CD8-positive, alpha-beta memory T cell (primary cell): ENCODE measurements at regions not wholly inside any gene's neighbourhood (a gene's known extent, or its start where the extent isn't known, plus 50 kb on each side); places are given as distances from the start of the nearest gene placed in this dataset.

Experiments used
- CTCF ChIA-PET: fragments of 350-600 bp; sonication (Branson Sonifier 250); formaldehyde crosslinking; loops from one replicate; lab custom pipeline; 2021; ENCODE audit warnings: antibody characterized with exemption; lab: Charles Lee
- POLR2A ChIA-PET: fragments of 350-600 bp; sonication (Branson Sonifier 250); formaldehyde crosslinking; loops from one replicate; lab custom pipeline; 2021; ENCODE audit warnings: antibody characterized with exemption; lab: Charles Lee
- DNase-seq, 5 donors: peaks; one replicate each; pipeline versions ENCODE4 v3.0.0 to v3.0.0-alpha.2; 2020 to 2022; ENCODE audit warnings: mixed read lengths in 1 of 5
- H3K27ac ChIP-seq: one replicate; pipeline ENCODE4 v1.7.0; 2013; ENCODE audit warnings: low read depth, mild to moderate bottlenecking, low read length, moderate library complexity
- H3K27me3 ChIP-seq: 2 replicates; pipeline ENCODE4 v1.7.0; 2013; ENCODE audit warnings: low read length, mild to moderate bottlenecking; ENCODE audit not compliant: insufficient read depth, poor library complexity, severe bottlenecking
- H3K36me3 ChIP-seq: 2 replicates; pipeline ENCODE4 v1.7.0; 2013; ENCODE audit warnings: mild to moderate bottlenecking, low read length, moderate library complexity; ENCODE audit not compliant: insufficient read depth
- H3K4me1 ChIP-seq: 2 replicates; pipeline ENCODE4 v1.7.0; 2013; ENCODE audit warnings: mild to moderate bottlenecking, low read length, moderate library complexity; ENCODE audit not compliant: insufficient read depth
- H3K4me3 ChIP-seq: 2 replicates; pipeline ENCODE4 v1.7.0; 2013; ENCODE audit warnings: mild to moderate bottlenecking, low read length
- H3K9me3 ChIP-seq: 2 replicates; pipeline ENCODE4 v1.7.0; 2013; ENCODE audit warnings: mild to moderate bottlenecking, low read length
- H3K27ac Mint-ChIP-seq, 8 donors: one replicate each; pipeline ENCODE4 v1.8.0; 2020 to 2021; ENCODE audit warnings: mixed read lengths in 8 of 8, mild to moderate bottlenecking in 6 of 8, inconsistent platforms in 3 of 8, moderate library complexity in 3 of 8
- H3K27me3 Mint-ChIP-seq, 2 donors: one replicate each; pipeline ENCODE4 v1.8.0; 2020 to 2021; ENCODE audit warnings: mixed read lengths in 2 of 2, mild to moderate bottlenecking in 1 of 2, moderate library complexity in 1 of 2
- H3K36me3 Mint-ChIP-seq, 3 donors: one replicate each; pipeline ENCODE4 v1.8.0; 2020 to 2021; ENCODE audit warnings: mixed read lengths in 3 of 3, inconsistent platforms in 1 of 3, mild to moderate bottlenecking in 1 of 3
- H3K4me1 Mint-ChIP-seq, 3 donors: one replicate each; pipeline ENCODE4 v1.8.0; 2020 to 2021; ENCODE audit warnings: mixed read lengths in 3 of 3, inconsistent platforms in 1 of 3, mild to moderate bottlenecking in 1 of 3
- H3K4me3 Mint-ChIP-seq, 7 donors: one replicate each; pipeline ENCODE4 v1.8.0; 2020 to 2021; ENCODE audit warnings: mixed read lengths in 7 of 7, mild to moderate bottlenecking in 6 of 7, moderate library complexity in 4 of 7, inconsistent platforms in 2 of 7
- H3K9me3 Mint-ChIP-seq, 5 donors: one replicate each; pipeline ENCODE4 v1.8.0; 2020 to 2022; ENCODE audit warnings: mixed read lengths in 5 of 5, mild to moderate bottlenecking in 3 of 5, moderate library complexity in 2 of 5, inconsistent platforms in 1 of 5

DNA sequence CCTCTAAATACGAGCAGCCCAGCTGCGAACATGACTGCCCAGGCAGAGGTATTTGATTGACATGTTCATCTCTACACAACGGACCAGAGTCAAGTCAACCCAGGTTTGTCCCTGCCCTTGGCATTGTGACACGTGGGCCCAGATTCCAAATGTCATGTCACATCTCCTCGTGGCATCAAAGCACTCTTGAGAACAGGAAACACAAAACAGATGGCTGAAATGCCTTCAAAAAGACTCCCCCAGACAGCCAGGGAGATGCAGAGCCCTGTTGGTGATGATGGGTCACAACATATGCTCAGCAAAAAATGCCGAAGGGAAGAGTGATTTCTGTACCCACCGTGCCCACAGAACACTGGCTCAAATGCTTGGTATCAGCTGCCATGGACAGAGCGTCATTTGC is 337.8 kb upstream of the DAB1 start:
- H3K27me3 Mint-ChIP-seq, result no peaks in the 10 kb centered on the region

DNA sequence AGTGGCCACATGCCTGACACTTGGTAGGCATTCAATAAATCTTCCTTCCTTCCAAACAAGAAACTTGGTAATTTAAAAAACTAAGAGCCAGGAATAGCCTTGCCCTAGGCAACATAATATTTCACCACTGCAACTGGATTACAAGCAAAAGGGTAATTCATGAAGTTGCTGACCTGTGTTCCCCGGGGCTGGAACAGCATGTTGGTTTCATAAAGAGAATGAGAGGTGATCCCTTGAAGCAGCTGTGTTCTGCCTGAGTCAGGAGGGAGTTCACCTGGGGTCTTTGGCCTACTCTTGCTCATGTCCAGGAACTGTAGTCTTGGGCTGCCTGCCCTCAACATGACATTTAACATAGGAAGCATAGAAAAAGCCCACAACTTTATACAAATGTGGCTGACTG is 329.0 kb upstream of the DAB1 start:
- no peaks in the 10 kb centered on the region for H3K36me3 Mint-ChIP-seq
- no peak overlapping the region for H3K4me3 Mint-ChIP-seq
- Histone ChIP-seq H3K36me3 (no peaks in the 10 kb centered on the region), H3K27me3 (no peaks in the 10 kb centered on the region), H3K27ac (no peak overlapping the region), H3K4me3 (no peak overlapping the region), H3K4me1 (no peaks in the 10 kb centered on the region), H3K9me3 (no peaks in the 10 kb centered on the region)
- H3K4me1 Mint-ChIP-seq, result no peaks in the 10 kb centered on the region
- H3K9me3 Mint-ChIP-seq, result peaks cover 0 to 2% (median 0%) of the 10 kb centered on the region in 5 donors
- H3K27ac Mint-ChIP-seq, result no peak overlapping the region
- peaks cover 0 to 6% of the 10 kb centered on the region in 2 donors for H3K27me3 Mint-ChIP-seq
- POLR2A ChIA-PET, result no interaction called here
- no peak for DNase-seq
- CTCF ChIA-PET, result no interaction called here

More for the DNA sequence above, 337.8 kb upstream of the DAB1 start:
- Histone ChIP-seq H3K27me3 (no peaks in the 10 kb centered on the region), H3K9me3 (no peaks in the 10 kb centered on the region), H3K36me3 (no peaks in the 10 kb centered on the region), H3K4me3 (no peak overlapping the region), H3K4me1 (no peaks in the 10 kb centered on the region), H3K27ac (no peak overlapping the region)
- DNase-seq, result no peak
- Mint-ChIP-seq H3K9me3 (peaks cover 0 to 5% (median 0%) of the 10 kb centered on the region in 5 donors), H3K4me1 (no peaks in the 10 kb centered on the region), H3K4me3 (no peak overlapping the region), H3K36me3 (no peaks in the 10 kb centered on the region), H3K27ac (no peak overlapping the region)
- ChIA-PET POLR2A (no interaction called here), CTCF (no interaction called here)

- no peaks in the 10 kb centered on the region for H3K9me3 ChIP-seq
- no peaks in the 10 kb centered on the region for H3K27me3 ChIP-seq
- Mint-ChIP-seq H3K36me3 (no peaks in the 10 kb centered on the region), H3K27me3 (peaks cover 0 to 6% of the 10 kb centered on the region in 2 donors), H3K27ac (no peak overlapping the region), H3K4me1 (no peaks in the 10 kb centered on the region), H3K9me3 (peaks cover 0 to 3% (median 0%) of the 10 kb centered on the region in 5 donors), H3K4me3 (no peak overlapping the region)
- H3K4me3 ChIP-seq, result no peak overlapping the region
- no peak for DNase-seq
- ChIA-PET CTCF (no interaction called here), POLR2A (no interaction called here)
- H3K36me3 ChIP-seq, result no peaks in the 10 kb centered on the region
- H3K4me1 ChIP-seq, result no peaks in the 10 kb centered on the region
- no peak overlapping the region for H3K27ac ChIP-seq
Observed at GRCh38 chr1:57748719-57749118, 324.9 kb upstream of the DAB1 start.

DNA sequence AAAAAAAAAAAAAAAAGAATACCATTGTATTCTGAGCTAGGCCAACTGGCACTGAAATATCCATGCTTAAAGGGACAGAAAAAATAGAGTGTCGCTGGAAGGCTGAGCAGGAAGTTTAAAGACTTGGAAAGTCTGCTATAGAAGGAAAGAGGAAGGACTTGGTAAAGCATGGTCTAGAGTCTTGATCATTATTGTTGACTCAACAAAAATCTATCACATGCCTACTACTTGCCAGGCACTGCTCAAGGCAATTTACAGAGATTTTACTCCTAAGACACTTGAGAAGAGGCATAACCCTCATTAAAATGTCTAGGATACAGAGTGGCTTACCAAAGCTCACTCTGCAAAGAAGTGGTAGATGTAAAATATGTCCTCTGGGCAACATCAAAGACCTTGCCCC is 324.0 kb upstream of the DAB1 start:
- Histone ChIP-seq H3K27me3 (no peaks in the 10 kb centered on the region), H3K27ac (no peak overlapping the region), H3K4me3 (no peak overlapping the region), H3K36me3 (no peaks in the 10 kb centered on the region), H3K4me1 (no peaks in the 10 kb centered on the region), H3K9me3 (no peaks in the 10 kb centered on the region)
- Mint-ChIP-seq H3K4me3 (no peak overlapping the region), H3K4me1 (no peaks in the 10 kb centered on the region), H3K27me3 (peaks cover 0 to 6% of the 10 kb centered on the region in 2 donors), H3K9me3 (peaks cover 0 to 3% (median 0%) of the 10 kb centered on the region in 5 donors), H3K27ac (no peak overlapping the region), H3K36me3 (no peaks in the 10 kb centered on the region)
- POLR2A ChIA-PET, result no interaction called here
- no peak for DNase-seq
- CTCF ChIA-PET, result no interaction called here

- H3K4me3 ChIP-seq, result no peak overlapping the region
- CTCF ChIA-PET, result no interaction called here
- H3K27me3 Mint-ChIP-seq, result peaks cover 0 to 2% of the 10 kb centered on the region in 2 donors
- no peaks in the 10 kb centered on the region for H3K9me3 ChIP-seq
- no peak overlapping the region for H3K4me3 Mint-ChIP-seq
- H3K27me3 ChIP-seq, result no peaks in the 10 kb centered on the region
- no peak for DNase-seq
- no peaks in the 10 kb centered on the region for H3K36me3 Mint-ChIP-seq
- H3K4me1 Mint-ChIP-seq, result no peaks in the 10 kb centered on the region
- H3K27ac Mint-ChIP-seq, result no peak overlapping the region
- H3K9me3 Mint-ChIP-seq, result peaks cover 0 to 4% (median 0%) of the 10 kb centered on the region in 5 donors
- H3K27ac ChIP-seq, result no peak overlapping the region
- H3K4me1 ChIP-seq, result no peaks in the 10 kb centered on the region
- no peaks in the 10 kb centered on the region for H3K36me3 ChIP-seq
- POLR2A ChIA-PET, result no interaction called here
Observed at GRCh38 chr1:57741521-57741920, 317.7 kb upstream of the DAB1 start.

DNA sequence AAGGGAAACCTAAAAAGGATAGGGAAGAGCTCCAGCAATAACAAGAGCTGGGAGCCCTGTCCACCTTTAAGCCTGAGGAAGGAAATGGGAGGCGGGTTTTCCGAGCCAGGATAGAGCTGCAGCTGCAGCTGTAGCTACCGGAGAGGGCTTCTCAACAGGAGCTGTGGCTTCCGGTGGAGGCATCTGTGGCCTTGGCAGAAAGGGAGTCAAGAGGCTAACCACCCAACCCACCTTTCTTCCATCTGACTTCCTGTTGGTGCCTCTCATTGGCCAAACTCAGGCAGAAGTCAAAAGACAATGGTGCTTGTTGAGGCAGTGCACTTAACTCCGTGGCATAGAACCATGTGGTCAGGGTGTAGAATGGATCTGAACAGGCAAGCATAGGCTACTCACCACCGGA is 313.1 kb upstream of the DAB1 start:
- Mint-ChIP-seq H3K27ac (no peak overlapping the region), H3K4me3 (no peak overlapping the region), H3K36me3 (no peaks in the 10 kb centered on the region), H3K27me3 (no peaks in the 10 kb centered on the region), H3K9me3 (peaks cover 0 to 3% (median 0%) of the 10 kb centered on the region in 5 donors), H3K4me1 (no peaks in the 10 kb centered on the region)
- CTCF ChIA-PET, result no interaction called here
- POLR2A ChIA-PET, result no interaction called here
- Histone ChIP-seq H3K9me3 (no peaks in the 10 kb centered on the region), H3K4me3 (no peak overlapping the region), H3K27me3 (no peaks in the 10 kb centered on the region), H3K36me3 (no peaks in the 10 kb centered on the region), H3K4me1 (no peaks in the 10 kb centered on the region), H3K27ac (no peak overlapping the region)
- DNase-seq, result no peak

- Histone ChIP-seq H3K4me3 (no peak overlapping the region), H3K36me3 (no peaks in the 10 kb centered on the region), H3K27ac (no peak overlapping the region), H3K27me3 (no peaks in the 10 kb centered on the region), H3K9me3 (no peaks in the 10 kb centered on the region), H3K4me1 (no peaks in the 10 kb centered on the region)
- H3K9me3 Mint-ChIP-seq, result peaks cover 0 to 3% (median 0%) of the 10 kb centered on the region in 5 donors
- ChIA-PET POLR2A (no interaction called here), CTCF (no interaction called here)
- no peak overlapping the region for H3K27ac Mint-ChIP-seq
- H3K27me3 Mint-ChIP-seq, result peaks cover 2 to 10% of the 10 kb centered on the region in 2 donors
- DNase-seq, result no peak
- no peaks in the 10 kb centered on the region for H3K36me3 Mint-ChIP-seq
- no peak overlapping the region for H3K4me3 Mint-ChIP-seq
- no peaks in the 10 kb centered on the region for H3K4me1 Mint-ChIP-seq
Observed at GRCh38 chr1:57729181-57729580, 305.3 kb upstream of the DAB1 start.

GRCh38 chr1:57727121-57727520 is 303.3 kb upstream of the DAB1 start:
- Histone ChIP-seq H3K9me3 (no peaks in the 10 kb centered on the region), H3K36me3 (no peaks in the 10 kb centered on the region), H3K4me3 (no peak overlapping the region), H3K27ac (no peak overlapping the region), H3K4me1 (no peaks in the 10 kb centered on the region), H3K27me3 (no peaks in the 10 kb centered on the region)
- no peak for DNase-seq
- Mint-ChIP-seq H3K36me3 (no peaks in the 10 kb centered on the region), H3K4me3 (no peak overlapping the region), H3K4me1 (no peaks in the 10 kb centered on the region), H3K27me3 (peaks cover 2 to 10% of the 10 kb centered on the region in 2 donors), H3K9me3 (no peaks in the 10 kb centered on the region), H3K27ac (no peak overlapping the region)
- POLR2A ChIA-PET, result no interaction called here
- CTCF ChIA-PET, result no interaction called here

DNA sequence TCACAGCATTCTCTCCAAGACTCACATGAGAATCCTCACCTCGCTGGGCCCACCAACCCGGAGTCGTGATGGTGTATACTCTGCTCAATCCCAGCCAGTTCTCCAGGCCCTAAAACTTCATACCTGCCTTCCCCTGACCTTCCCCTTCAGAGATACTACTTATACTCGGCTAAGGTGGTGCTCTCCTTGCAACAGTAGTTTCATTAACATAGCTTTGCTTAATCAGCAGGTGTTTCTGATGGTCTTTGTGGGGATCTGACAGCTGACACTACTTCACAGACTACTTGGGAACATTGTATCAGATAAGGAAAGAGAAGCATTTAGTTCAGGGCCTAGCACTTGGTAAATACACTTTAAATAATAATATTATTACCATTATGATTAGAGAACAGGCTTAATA is 301.5 kb upstream of the DAB1 start:
- no peaks in the 10 kb centered on the region for H3K9me3 Mint-ChIP-seq
- H3K4me3 ChIP-seq, result no peak overlapping the region
- H3K4me3 Mint-ChIP-seq, result no peak overlapping the region
- H3K27me3 Mint-ChIP-seq, result peaks cover 1 to 2% of the 10 kb centered on the region in 2 donors
- H3K27ac Mint-ChIP-seq, result no peak overlapping the region
- no peaks in the 10 kb centered on the region for H3K4me1 ChIP-seq
- DNase-seq, result no peak
- no peaks in the 10 kb centered on the region for H3K4me1 Mint-ChIP-seq
- POLR2A ChIA-PET, result no interaction called here
- H3K27me3 ChIP-seq, result no peaks in the 10 kb centered on the region
- H3K27ac ChIP-seq, result no peak overlapping the region
- H3K36me3 Mint-ChIP-seq, result no peaks in the 10 kb centered on the region
- H3K36me3 ChIP-seq, result no peaks in the 10 kb centered on the region
- CTCF ChIA-PET, result no interaction called here
- no peaks in the 10 kb centered on the region for H3K9me3 ChIP-seq
